K562 (cell line): ENCODE measurements at regions not wholly inside any gene's neighbourhood (a gene's known extent, or its start where the extent isn't known, plus 50 kb on each side); places are given as distances from the start of the nearest gene placed in this dataset.
A peak's percentile ranks its signal among the peaks of the same experiment; 100 is the strongest.

ENCODE experiments used
- BRD4 ChIP-seq: fragments of 200-600 bp; sonication (generic); IDR thresholded peaks from 2 replicates; pipeline ENCODE4 v1.6.1; 2017; ENCODE audit warnings: inconsistent platforms
- MAFK ChIP-seq: IDR thresholded peaks from 2 replicates; pipeline ENCODE4 v1.6.1; 2011; ENCODE audit warnings: low read length, improper control_type of control experiment
- ZKSCAN1 ChIP-seq: fragments of 150-350 bp; IDR thresholded peaks from 2 replicates; pipeline ENCODE4 v1.6.1; 2016; ENCODE audit warnings: low read depth, low read length
- TF ChIP-seq, protein P1 (sequence below), 2 experiments: fragments of 450-650 bp in 1 of 2; IDR thresholded peaks; 2 replicates each; pipeline ENCODE4 v1.6.1; 2011 to 2017; ENCODE audit warnings: low read depth in 2 of 2, antibody characterized with exemption in 1 of 2, borderline replicate concordance in 1 of 2, low read length in 1 of 2, mild to moderate bottlenecking in 1 of 2, mixed read lengths in 1 of 2; ENCODE audit not compliant: control insufficient read depth in 1 of 2
- TF ChIP-seq, protein P2 (sequence below): fragments of 150-350 bp; conservative IDR thresholded peaks from 2 replicates; pipeline ENCODE4 v1.6.1; 2014; ENCODE audit warnings: low read length

DNA sequence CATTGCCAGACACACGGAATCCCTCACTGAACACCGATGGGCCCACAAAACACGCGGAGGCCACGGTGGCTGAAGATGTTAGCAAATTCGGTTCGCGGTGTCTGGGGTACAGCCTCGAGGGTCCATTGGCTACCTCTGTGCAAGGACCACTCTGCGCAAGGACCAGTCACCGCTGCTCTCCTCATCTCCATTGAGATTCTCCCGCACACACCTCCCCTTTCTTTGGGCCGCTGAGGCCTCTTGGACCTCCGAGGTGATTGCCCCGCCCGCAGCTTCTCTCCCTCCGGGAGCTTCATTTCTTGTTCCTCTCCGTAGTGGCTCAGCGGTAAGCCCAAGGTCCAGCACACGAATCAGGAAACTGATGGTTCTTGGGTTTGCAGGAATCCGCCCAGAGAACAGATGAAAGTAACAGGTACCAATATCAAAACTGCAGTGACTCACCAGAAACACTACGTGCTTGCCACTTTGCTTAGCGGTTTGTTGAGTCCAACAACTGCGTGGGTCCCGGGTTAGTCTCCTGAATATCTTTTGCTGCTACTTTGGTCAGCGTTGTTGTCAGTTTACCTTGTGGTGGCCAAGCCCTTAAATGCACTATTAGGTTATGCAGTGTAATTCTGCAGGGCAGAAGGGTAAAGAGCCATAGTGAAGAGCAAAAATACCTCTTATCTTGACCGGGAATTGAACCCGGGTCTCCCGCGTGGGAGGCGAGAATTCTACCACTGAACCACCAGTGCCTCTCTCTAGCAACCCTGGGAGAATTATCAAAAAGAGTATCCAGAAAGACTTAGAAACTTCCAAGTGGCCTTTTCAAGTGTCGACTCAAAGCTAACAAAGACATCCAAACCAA, 126.8 kb downstream of the PPIAL4A start (continued):
- TF ChIP-seq, protein P1, sequence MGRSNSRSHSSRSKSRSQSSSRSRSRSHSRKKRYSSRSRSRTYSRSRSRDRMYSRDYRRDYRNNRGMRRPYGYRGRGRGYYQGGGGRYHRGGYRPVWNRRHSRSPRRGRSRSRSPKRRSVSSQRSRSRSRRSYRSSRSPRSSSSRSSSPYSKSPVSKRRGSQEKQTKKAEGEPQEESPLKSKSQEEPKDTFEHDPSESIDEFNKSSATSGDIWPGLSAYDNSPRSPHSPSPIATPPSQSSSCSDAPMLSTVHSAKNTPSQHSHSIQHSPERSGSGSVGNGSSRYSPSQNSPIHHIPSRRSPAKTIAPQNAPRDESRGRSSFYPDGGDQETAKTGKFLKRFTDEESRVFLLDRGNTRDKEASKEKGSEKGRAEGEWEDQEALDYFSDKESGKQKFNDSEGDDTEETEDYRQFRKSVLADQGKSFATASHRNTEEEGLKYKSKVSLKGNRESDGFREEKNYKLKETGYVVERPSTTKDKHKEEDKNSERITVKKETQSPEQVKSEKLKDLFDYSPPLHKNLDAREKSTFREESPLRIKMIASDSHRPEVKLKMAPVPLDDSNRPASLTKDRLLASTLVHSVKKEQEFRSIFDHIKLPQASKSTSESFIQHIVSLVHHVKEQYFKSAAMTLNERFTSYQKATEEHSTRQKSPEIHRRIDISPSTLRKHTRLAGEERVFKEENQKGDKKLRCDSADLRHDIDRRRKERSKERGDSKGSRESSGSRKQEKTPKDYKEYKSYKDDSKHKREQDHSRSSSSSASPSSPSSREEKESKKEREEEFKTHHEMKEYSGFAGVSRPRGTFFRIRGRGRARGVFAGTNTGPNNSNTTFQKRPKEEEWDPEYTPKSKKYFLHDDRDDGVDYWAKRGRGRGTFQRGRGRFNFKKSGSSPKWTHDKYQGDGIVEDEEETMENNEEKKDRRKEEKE (IDR thresholded peaks at IDR 0.05; ENCODE audit: borderline replicate concordance in 1 of 2, control insufficient read depth in 1 of 2, low read depth in 2 of 2, low read length in 1 of 2) = 0 out of 4 replicates have a peak, but pooled peaks of 1 of the 2 experiments have one; percentile 33
- TF ChIP-seq, protein P2, sequence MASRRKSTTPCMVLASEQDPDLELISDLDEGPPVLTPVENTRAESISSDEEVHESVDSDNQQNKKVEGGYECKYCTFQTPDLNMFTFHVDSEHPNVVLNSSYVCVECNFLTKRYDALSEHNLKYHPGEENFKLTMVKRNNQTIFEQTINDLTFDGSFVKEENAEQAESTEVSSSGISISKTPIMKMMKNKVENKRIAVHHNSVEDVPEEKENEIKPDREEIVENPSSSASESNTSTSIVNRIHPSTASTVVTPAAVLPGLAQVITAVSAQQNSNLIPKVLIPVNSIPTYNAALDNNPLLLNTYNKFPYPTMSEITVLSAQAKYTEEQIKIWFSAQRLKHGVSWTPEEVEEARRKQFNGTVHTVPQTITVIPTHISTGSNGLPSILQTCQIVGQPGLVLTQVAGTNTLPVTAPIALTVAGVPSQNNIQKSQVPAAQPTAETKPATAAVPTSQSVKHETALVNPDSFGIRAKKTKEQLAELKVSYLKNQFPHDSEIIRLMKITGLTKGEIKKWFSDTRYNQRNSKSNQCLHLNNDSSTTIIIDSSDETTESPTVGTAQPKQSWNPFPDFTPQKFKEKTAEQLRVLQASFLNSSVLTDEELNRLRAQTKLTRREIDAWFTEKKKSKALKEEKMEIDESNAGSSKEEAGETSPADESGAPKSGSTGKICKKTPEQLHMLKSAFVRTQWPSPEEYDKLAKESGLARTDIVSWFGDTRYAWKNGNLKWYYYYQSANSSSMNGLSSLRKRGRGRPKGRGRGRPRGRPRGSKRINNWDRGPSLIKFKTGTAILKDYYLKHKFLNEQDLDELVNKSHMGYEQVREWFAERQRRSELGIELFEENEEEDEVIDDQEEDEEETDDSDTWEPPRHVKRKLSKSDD = 0 out of 2 replicates have a peak, but pooled peaks have one; percentile 47
- TF ChIP-seq ZKSCAN1 = 0 out of 2 replicates have a peak, but pooled peaks have one; percentile 18
- TF ChIP-seq BRD4 = peak; percentile 63; the same call in 1 of the 2 replicates
- TF ChIP-seq MAFK = peak; percentile 8; the same call in 1 of the 2 replicates
